PC-9 (cell line): ENCODE measurements at regions not wholly inside any gene's neighbourhood (a gene's known extent, or its start where the extent isn't known, plus 50 kb on each side); places are given as distances from the start of the nearest gene placed in this dataset.

ENCODE experiments used
- CTCF ChIP-seq: fragments of 200-600 bp; sonication (generic); conservative IDR thresholded peaks from 2 replicates; pipeline ENCODE4 v1.6.1; 2017; ENCODE audit warnings: mixed run types, antibody characterized with exemption, mild to moderate bottlenecking, moderate library complexity
- EZH2 ChIP-seq: fragments of 200-600 bp; sonication (generic); IDR thresholded peaks from 2 replicates; pipeline ENCODE4 v1.8.0; 2017; ENCODE audit warnings: antibody characterized with exemption, low read depth

GRCh38 chr9:13878241-13878711, 435.7 kb downstream of the NFIB start:
- no peak for TF ChIP-seq EZH2
- TF ChIP-seq CTCF, result no peak
